Right atrium auricular region (tissue), 2 donors: ENCODE measurements at regions not wholly inside any gene's neighbourhood (a gene's known extent, or its start where the extent isn't known, plus 50 kb on each side); places are given as distances from the start of the nearest gene placed in this dataset.

Experiments used
- DNase-seq: peaks from one replicate; pipeline ENCODE4 v3.0.0-alpha.2; 2019; ENCODE audit warnings: low spot score
- H3K27ac ChIP-seq, 2 donors: fragments of 200-600 bp; sonication (generic); 1 replicate in 1 of 2; 2 replicates in 1 of 2; pipeline ENCODE4 v1.5.1; 2016 to 2019
- H3K27me3 ChIP-seq, 2 donors: fragments of 200-600 bp; sonication (generic); one replicate each; pipeline versions ENCODE4 v1.5.1 to v1.6.0; 2017 to 2019
- H3K36me3 ChIP-seq: fragments of 200-600 bp; sonication (generic); one replicate; pipeline ENCODE4 v1.5.1; 2016
- H3K4me1 ChIP-seq, 2 donors: fragments of 200-600 bp; sonication (generic); one replicate each; pipeline versions ENCODE4 v1.5.1 to v1.6.0; 2017 to 2019
- H3K4me3 ChIP-seq, 2 donors: fragments of 200-600 bp; sonication (generic); 1 replicate in 1 of 2; 2 replicates in 1 of 2; pipeline ENCODE4 v1.5.1; 2017 to 2019; ENCODE audit warnings: mild to moderate bottlenecking in 1 of 2, moderate library complexity in 1 of 2
- H3K9me3 ChIP-seq, 2 donors: fragments of 200-600 bp; sonication (generic); one replicate each; pipeline ENCODE4 v1.5.1; 2019
- TF ChIP-seq, protein P1 (sequence below), 2 donors: fragments of 200-600 bp; sonication (generic); IDR thresholded peaks; one replicate each; pipeline ENCODE4 v1.5.1; 2019; ENCODE audit warnings: antibody characterized with exemption in 2 of 2

DNA sequence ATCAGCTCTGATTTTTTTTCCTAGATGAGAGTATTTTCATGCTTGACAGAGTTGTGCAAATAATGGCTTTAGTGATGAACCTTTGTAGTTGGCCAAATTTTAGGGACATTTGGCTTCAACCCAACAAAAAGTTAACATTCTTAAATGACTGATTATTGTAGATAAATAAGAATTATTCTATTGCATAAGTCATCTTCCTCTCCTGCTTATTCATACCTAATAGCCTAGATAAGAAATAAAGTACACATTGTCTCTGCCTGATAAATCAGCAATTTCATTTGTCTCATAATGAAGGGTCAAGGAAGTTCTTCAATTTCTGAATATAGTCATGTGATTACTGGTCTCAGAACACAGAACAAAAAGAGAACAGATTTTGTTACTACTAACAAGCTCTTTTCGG is 428.9 kb upstream of the IL12A start:
- TF ChIP-seq, protein P1, sequence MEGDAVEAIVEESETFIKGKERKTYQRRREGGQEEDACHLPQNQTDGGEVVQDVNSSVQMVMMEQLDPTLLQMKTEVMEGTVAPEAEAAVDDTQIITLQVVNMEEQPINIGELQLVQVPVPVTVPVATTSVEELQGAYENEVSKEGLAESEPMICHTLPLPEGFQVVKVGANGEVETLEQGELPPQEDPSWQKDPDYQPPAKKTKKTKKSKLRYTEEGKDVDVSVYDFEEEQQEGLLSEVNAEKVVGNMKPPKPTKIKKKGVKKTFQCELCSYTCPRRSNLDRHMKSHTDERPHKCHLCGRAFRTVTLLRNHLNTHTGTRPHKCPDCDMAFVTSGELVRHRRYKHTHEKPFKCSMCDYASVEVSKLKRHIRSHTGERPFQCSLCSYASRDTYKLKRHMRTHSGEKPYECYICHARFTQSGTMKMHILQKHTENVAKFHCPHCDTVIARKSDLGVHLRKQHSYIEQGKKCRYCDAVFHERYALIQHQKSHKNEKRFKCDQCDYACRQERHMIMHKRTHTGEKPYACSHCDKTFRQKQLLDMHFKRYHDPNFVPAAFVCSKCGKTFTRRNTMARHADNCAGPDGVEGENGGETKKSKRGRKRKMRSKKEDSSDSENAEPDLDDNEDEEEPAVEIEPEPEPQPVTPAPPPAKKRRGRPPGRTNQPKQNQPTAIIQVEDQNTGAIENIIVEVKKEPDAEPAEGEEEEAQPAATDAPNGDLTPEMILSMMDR (IDR thresholded peaks at IDR 0.05), result no peak
- no peaks in the 10 kb centered on the region for H3K4me1 ChIP-seq
- no peaks in the 10 kb centered on the region for H3K27me3 ChIP-seq
- no peak for DNase-seq
- H3K9me3 ChIP-seq, result no peaks in the 10 kb centered on the region
- no peak overlapping the region for H3K4me3 ChIP-seq
- H3K36me3 ChIP-seq, result no peaks in the 10 kb centered on the region
- no peak overlapping the region for H3K27ac ChIP-seq

DNA sequence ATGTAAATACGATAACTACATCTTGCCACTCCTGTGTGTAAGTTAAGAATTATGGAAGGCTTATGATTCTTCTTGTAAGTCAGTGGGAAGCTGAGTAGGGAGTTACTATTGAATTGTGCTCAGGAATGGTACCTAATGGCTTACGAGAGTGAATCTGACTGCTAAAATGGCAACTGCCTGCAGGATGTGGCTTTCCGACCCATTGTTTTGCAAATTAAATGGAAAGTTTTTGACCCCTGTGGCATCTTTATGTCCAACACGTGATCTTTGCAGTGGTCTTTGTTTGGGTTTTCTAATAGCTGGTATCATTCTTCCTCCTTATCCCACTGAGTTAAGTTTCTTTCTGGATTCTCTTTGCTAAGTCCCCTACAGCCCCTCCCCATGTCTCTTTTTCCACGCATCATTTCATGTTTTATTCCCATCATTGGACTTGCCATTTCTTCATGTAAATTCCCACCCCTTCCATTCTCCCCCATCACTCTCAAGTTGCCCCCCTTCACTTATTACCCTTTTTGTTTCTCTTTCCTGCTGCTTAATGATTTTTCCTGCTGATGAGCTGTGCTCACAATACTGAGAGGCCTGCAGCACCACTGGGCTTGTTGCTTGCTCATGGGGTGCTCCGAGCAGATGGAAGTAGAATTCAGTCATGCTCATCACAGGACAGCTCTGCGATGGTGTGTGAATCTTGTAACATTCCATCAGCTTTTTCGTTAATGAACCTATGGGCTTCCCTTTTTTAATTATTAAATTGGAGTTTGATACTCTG is 428.2 kb upstream of the IL12A start:
- no peaks in the 10 kb centered on the region for H3K4me1 ChIP-seq
- H3K9me3 ChIP-seq, result no peaks in the 10 kb centered on the region
- no peaks in the 10 kb centered on the region for H3K27me3 ChIP-seq
- TF ChIP-seq, protein P1 (IDR thresholded peaks at IDR 0.05), result no peak
- H3K4me3 ChIP-seq, result no peak overlapping the region
- no peak overlapping the region for H3K27ac ChIP-seq
- no peaks in the 10 kb centered on the region for H3K36me3 ChIP-seq
- no peak for DNase-seq

DNA sequence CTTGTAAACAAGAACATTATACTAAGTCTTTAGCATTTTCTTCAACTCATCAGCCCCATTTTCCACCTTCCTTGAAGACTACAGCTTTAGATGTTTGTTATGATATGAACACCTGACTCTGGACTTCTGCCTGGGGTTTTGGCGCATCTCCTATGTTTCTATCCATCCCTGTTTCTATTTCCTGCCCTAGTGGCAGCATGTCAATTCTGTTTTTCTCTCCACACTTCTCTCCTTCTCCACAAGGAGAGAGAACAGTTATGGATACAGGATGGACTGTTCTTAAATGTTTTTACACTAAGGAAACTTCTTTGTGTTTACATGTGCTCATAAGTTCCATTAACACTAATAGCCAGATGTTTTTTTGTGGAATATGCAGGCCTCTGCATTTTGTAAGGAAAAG is 423.3 kb upstream of the IL12A start:
- Histone ChIP-seq H3K27me3 (no peaks in the 10 kb centered on the region), H3K27ac (no peak overlapping the region), H3K9me3 (no peaks in the 10 kb centered on the region), H3K4me1 (no peaks in the 10 kb centered on the region), H3K36me3 (no peaks in the 10 kb centered on the region), H3K4me3 (no peak overlapping the region)
- TF ChIP-seq, protein P1 (IDR thresholded peaks at IDR 0.05), result no peak
- no peak for DNase-seq

DNA sequence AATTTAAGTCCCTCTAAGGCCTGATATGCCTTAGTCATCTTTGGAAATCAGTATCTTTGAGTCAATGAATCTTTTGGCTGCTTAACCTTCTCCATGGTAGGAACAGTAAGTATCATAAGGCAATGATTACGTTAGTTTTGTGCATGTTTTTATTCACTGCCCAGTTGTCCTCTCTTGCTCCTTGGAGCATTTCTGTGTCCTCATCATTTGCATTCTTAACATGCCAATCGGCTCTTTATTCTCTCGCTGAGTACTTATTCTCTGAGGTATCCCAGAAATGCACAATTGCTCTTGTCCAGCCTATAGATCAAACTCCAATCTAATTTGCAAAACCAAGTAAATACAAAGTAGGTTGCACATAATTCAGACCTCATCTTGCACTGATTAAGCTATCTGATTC is 405.0 kb upstream of the IL12A start:
- no peaks in the 10 kb centered on the region for H3K36me3 ChIP-seq
- no peak overlapping the region for H3K27ac ChIP-seq
- TF ChIP-seq, protein P1 (IDR thresholded peaks at IDR 0.05), result no peak
- DNase-seq, result no peak
- no peaks in the 10 kb centered on the region for H3K9me3 ChIP-seq
- no peaks in the 10 kb centered on the region for H3K4me1 ChIP-seq
- no peak overlapping the region for H3K4me3 ChIP-seq
- no peaks in the 10 kb centered on the region for H3K27me3 ChIP-seq

DNA sequence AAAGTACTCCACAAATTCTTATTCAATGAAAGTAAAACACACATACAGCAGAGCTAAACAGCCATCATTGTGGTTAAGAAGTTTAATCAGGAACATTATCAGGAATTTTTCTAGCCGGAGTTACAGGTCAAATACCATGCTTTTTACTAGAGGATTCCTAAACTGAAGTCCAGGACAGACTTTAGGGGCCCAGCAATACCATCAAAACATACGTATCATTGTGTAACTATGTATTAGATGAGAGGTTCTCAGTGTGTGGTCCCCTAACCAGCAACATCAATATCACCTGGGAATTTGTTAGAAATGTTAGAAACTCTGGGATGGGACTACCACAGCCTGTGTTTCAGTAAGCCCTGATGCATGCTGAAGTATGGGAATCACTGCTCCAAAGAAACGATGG is 404.2 kb upstream of the IL12A start:
- Histone ChIP-seq H3K4me1 (no peaks in the 10 kb centered on the region), H3K4me3 (no peak overlapping the region), H3K27me3 (no peaks in the 10 kb centered on the region), H3K27ac (no peak overlapping the region), H3K9me3 (no peaks in the 10 kb centered on the region), H3K36me3 (no peaks in the 10 kb centered on the region)
- no peak for DNase-seq
- TF ChIP-seq, protein P1 (IDR thresholded peaks at IDR 0.05), result no peak
